ENCODE measurements at regions not wholly inside any gene's neighbourhood (a gene's known extent, or its start where the extent isn't known, plus 50 kb on each side); places are given as distances from the start of the nearest gene placed in this dataset.
"Not testable (repeated sequence)": the region's sequence is repeated elsewhere in the genome, so short reads cannot be mapped to it uniquely, and the experiment has no call there.

GRCh38 chr9:22508354-22508753 is 61.7 kb downstream of the DMRTA1 start:
- not testable (repeated sequence) for DNase-seq

DNA sequence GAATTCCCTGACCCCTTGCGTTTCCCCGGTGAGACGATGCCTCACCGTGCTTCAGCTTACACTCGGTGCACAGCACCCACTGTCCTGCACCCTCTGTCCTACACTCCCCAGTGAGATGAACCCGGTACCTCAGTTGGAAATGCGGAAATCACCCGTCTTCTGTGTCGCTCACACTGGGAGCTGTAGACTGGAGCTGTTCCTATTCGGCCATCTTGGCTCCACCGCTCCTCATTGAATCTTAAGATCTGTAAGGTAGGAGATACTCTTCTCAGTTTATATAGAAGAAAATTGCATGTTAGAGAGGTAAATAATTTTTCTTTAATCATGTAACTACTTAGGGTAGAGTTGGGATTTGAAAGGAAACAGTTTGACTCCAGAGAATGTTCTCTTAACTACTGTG is 62.2 kb downstream of the DMRTA1 start:
- DNase-seq: no peak

DNA sequence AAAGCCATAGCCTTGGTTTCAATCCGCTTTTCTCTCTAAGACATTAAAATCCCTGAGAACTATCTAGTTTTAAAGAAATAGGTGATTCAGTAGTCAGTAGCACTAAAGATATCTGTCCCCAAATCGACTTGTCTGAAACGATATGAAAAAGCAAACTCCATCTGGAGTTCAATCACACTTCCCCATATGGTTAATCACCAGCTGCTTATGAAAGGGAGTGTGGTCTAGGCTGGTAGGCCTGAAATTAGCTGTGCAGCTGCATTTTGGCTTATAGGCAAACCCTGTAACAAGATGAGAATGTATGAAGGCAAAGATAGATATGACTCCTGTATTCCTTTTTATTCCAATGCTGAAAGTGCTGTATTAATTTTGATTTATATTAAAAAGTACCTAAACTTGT is 65.9 kb downstream of the DMRTA1 start:
- DNase-seq: no peak

GRCh38 chr9:22514871-22515270 is 68.2 kb downstream of the DMRTA1 start:
- DNase-seq: no peak

DNA sequence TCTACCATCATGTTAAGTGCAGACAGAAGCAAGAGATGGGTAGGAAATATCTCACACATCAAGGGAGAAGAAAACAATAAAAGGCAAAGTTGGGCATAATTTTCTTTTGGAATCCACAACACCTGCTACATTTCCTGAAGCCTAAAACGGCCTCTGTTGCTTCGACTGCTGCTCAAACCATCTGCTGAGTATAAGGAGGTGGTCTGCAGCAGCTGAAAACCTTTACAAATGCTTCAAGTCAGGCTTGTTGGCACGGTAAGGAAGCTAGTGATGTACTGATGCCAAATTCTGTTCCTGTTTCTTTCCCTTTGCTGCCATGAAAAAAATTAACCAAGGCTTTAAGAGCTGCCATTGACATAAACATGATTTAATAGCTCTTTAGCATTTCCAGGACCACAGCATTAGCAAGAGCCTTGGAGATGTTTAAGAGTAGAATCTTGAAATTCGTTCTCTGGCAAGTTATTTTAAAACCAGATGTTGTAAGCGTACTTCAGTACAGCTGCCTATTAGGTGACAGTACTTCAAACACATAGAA is 75.6 kb downstream of the DMRTA1 start:
- no peak for DNase-seq

- no peak for DNase-seq
Measured at GRCh38 chr9:22528485-22528884, 81.9 kb downstream of the DMRTA1 start.

- no peak for DNase-seq
Measured at GRCh38 chr9:22529426-22530199, 83.0 kb downstream of the DMRTA1 start.

DNA sequence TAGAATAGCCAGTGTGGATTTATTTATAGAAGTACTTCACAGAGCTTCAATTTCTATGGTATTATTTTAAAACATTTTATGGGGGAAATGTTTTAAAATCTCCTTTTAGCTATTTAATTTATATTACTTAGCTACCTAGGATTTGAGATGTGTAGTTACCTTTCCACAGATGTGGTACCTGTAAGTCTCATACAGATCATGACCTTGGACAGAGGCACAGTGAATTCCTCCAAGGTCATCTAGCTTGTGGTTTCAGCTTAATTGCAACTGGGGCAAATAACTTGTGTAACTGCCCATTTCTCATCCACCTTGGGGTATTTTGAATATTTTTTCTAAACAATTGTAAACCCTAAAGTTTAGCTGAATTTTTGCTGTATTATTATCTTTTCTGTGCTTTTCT is 89.2 kb downstream of the DMRTA1 start:
- no peak for DNase-seq

DNA sequence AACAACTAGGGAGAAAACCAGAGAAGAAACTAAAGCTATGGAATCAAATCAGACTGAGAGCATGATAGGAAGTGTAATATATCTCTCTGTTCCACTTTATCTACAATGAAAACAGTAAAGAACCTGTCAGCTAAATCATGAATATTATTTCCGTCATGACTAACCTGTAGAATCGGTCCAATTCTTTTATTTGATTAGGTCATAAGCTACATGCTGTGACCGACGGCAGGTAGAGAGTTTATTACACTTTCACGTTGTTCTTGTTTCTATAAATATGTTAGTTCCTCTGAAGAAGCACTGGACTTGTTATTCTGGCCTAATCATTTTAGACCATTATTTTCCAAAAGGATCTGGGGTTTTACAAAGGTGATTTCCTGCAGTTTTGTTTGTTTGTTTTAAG is 91.1 kb downstream of the DMRTA1 start:
- DNase-seq: no peak

DNA sequence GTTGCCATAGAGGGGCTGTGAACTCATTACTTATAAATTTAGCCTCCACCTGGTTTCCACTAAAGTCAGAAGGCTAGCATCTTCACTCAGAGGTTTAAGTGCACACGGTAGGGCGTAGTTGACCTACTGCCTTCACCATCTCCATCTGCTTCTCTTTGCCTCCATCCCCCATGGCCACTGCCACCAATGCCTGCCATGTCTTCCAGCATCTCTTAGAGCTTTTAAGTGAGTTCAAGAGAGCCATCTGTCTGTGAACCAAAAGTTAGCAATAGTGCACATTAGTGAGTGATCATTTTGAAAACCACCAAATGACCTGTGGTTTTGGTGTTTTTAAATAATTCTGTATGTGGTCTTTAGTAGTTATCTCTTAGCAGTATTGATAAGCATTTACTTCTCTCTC is 102.0 kb downstream of the DMRTA1 start:
- DNase-seq: no peak

DNA sequence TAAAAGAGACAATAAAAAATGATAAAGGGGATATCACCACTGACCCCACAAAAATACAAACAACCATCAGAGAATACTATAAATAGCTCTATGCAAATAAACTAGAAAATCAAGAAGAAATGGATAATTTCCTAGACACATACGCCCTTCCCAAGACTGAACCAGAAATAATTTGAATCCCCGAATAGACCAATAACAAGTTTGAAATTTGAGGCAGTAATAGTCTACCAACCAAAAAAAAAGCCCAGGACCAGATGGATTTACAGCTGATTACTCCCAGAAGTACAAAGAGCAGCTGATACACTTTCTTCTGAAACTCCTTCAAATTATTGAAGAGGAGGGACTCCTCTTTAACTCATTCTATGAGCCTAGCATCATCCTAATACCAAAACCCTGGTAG is 128.1 kb downstream of the DMRTA1 start:
- no peak for DNase-seq

DNA sequence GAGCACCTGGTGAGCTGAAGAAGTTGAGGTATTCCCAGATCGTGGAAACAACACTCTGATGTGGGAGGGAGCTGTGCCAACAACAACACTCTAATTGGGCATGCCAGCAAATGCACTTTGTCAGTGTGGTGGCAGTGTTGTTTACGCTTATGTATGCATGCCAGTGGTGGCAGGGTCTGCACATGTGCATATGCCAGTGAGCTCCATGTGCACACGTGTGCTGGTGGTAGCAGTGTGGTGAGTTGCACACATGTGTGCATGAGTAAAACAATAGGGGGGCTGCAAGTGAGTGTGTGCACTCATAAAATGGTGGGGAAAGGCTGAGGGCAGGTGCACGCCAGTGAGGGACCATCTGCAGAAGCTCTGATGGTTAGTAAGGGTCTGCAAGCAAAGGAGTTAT is 134.2 kb downstream of the DMRTA1 start:
- no peak for DNase-seq

DNA sequence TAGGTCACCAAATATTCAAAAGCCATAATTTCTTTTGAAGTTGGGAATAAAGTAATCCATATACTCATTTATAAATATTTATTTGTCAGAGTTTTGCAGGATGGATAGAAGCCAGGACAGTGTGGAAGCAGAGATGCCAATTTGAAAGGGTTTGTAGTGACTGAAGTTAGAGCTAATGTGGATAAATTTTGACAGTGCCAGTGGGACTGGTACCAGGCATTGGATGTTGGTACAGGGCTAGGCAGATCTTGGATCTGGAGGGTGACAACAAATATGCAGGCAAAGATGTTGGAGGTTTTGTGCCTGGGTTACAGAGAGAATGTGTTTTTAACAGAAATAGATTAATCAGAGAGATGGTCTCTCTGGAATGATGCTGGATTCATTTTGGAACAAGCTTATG is 135.6 kb downstream of the DMRTA1 start:
- no peak for DNase-seq

GRCh38 chr9:22588918-22589317 is 142.3 kb downstream of the DMRTA1 start:
- no peak for DNase-seq

GRCh38 chr9:22590336-22591033 is 143.9 kb downstream of the DMRTA1 start:
- DNase-seq: no peak

- DNase-seq: no peak
Measured at GRCh38 chr9:22595805-22596204, 149.2 kb downstream of the DMRTA1 start.

- no peak for DNase-seq
Measured at GRCh38 chr9:22617156-22617555, 170.5 kb downstream of the DMRTA1 start.

DNA sequence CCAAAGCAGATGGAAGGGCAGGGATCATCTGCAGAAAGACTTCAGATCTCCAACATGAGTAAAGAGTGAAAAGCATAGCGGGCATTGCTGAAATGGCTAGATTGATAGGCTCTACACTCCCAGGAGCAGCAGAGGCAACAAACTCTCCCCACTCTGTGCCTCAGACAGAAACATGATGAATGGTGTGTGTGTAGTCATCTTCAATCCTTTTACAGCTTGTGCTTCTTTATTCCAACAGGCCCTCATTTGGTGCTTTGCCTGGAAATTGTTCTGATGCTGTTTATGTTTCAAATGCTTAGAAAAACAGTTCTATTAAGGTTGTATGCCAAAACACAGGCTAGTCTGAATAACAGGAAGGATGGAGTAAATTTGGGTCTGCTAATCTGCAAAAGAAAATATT is 176.2 kb downstream of the DMRTA1 start:
- DNase-seq: no peak

DNA sequence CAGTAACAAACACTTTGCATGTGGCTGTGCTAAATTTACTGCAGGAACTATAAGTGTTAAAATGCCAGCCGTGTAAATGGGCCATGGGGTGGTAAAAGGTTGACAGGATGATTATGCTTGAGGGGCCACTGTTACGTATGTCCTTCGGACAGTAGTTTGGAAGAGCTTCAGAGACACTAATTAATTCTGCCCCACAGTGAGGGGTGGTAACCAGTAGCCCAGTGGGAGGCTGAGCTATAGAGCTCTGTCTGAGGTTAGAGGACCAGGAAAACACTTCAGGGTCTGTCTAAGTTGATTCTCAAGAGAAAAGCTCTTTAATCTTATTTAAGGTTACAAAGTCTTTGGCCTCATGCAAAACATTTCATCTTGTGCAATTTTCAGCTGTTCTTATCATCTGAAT is 176.6 kb downstream of the DMRTA1 start:
- DNase-seq: no peak

DNA sequence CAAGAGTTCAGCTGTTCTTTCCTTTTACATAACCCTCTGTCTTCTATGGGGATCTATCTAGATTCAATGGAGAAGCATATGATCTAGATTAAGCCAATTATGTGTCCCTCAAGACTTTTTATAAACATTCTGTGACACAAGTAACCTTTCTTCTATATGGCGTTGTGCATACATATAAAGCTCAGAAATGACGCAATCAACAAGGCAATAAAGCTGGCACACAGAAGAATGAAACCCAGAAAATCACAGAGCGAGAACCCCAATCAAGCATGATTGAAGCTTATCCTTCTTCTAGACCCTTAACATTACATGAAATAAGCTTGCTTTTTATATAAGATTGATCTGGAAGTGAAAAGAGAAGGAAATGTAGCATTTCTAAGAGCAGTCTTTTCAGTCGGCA is 178.9 kb downstream of the DMRTA1 start:
- no peak for DNase-seq

DNA sequence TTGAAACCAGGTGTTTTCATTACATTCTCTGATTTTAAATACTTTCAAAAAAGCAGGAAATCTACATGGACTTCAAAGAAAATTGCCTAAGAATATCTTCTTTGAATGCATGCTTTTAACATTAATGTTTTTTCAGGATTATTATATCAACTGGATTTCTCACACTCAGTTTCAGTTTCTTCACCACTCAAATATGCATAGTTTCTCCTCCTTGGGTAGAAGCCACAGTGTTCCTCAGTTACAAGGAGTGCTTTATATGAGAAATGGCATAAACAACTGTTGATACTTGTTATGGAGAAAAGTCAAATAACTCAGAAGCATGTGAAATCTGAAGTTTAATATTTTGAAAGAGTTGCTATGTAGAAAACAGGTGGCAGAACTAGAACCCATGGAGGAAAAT is 196.9 kb downstream of the DMRTA1 start:
- no peak for DNase-seq

- no peak for DNase-seq
Measured at GRCh38 chr9:22645893-22646292, 199.3 kb downstream of the DMRTA1 start.

GRCh38 chr9:22649384-22649783 is 202.8 kb downstream of the DMRTA1 start:
- no peak for DNase-seq

DNA sequence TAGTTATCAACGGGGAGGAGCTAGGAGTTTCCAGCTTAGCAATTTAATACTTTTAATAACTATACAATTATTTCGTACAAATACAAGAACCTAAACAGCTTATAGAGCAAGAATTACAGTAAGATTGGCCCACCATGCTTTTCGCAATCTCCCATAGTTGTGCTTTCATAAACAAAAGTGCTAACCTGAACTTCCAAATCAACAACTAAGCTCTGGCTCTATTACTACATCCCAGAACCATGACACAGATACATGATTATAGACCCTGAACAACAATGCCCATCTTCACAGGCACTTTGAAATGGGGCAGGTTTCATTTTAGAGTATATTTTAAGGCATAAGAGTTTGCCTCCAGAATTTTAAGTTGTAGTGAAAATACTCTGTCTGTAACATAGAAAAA is 203.5 kb downstream of the DMRTA1 start:
- no peak for DNase-seq

- DNase-seq: no peak
Measured at GRCh38 chr9:22650946-22651345, 204.3 kb downstream of the DMRTA1 start.

Measured in CD4-positive, alpha-beta T cell treated with Interleukin-17A for 1 hour (primary cell).